HG02840 (cell line): ENCODE measurements at regions not wholly inside any gene's neighbourhood (a gene's known extent, or its start where the extent isn't known, plus 50 kb on each side); places are given as distances from the start of the nearest gene placed in this dataset.
A peak's percentile ranks its signal among the peaks of the same experiment; 100 is the strongest.

Experiments used
- ATAC-seq: cut with Tn5 transposase; IDR thresholded peaks from one replicate; pipeline ENCODE4 v1.9.1; 2021; ENCODE audit warnings: mild to moderate bottlenecking, moderate library complexity, moderate number of reproducible peaks; ENCODE audit not compliant: unreplicated experiment, low FRiP score

- ATAC-seq = no peak
Measured at GRCh38 chr3:23644099-23644498, 161.7 kb upstream of the UBE2E1 start.

- no peak for ATAC-seq
Measured at GRCh38 chr3:23644676-23645075, 161.1 kb upstream of the UBE2E1 start.

- no peak for ATAC-seq
Measured at GRCh38 chr3:23645533-23646183, 160.1 kb upstream of the UBE2E1 start.

- ATAC-seq = no peak
Measured at GRCh38 chr3:23646184-23646920, 159.4 kb upstream of the UBE2E1 start.

- no peak for ATAC-seq
Measured at GRCh38 chr3:23647706-23648258, 158.0 kb upstream of the UBE2E1 start.

GRCh38 chr3:23648326-23648995, 157.3 kb upstream of the UBE2E1 start:
- ATAC-seq = no peak

GRCh38 chr3:23648996-23649395, 156.8 kb upstream of the UBE2E1 start:
- no peak for ATAC-seq

GRCh38 chr3:23649448-23649847, 156.3 kb upstream of the UBE2E1 start:
- no peak for ATAC-seq

GRCh38 chr3:23650371-23651140, 155.2 kb upstream of the UBE2E1 start:
- ATAC-seq = no peak

GRCh38 chr3:23653647-23654525, 151.9 kb upstream of the UBE2E1 start:
- peak; percentile 90 for ATAC-seq

GRCh38 chr3:23654571-23654970, 151.2 kb upstream of the UBE2E1 start:
- ATAC-seq = no peak

GRCh38 chr3:23655749-23656148, 150.0 kb upstream of the UBE2E1 start:
- ATAC-seq = no peak

GRCh38 chr3:23656199-23656598, 149.6 kb upstream of the UBE2E1 start:
- ATAC-seq = no peak

- no peak for ATAC-seq
Measured at GRCh38 chr3:23656821-23657220, 148.9 kb upstream of the UBE2E1 start.

GRCh38 chr3:23657647-23658046, 148.1 kb upstream of the UBE2E1 start:
- no peak for ATAC-seq

GRCh38 chr3:23659274-23659673, 146.5 kb upstream of the UBE2E1 start:
- peak; percentile 49 for ATAC-seq

- no peak for ATAC-seq
Measured at GRCh38 chr3:23659840-23660430, 145.8 kb upstream of the UBE2E1 start.

- no peak for ATAC-seq
Measured at GRCh38 chr3:23662079-23662617, 143.6 kb upstream of the UBE2E1 start.

GRCh38 chr3:23663246-23663645, 142.5 kb upstream of the UBE2E1 start:
- ATAC-seq = no peak
